ENCODE measurements at regions not wholly inside any gene's neighbourhood (a gene's known extent, or its start where the extent isn't known, plus 50 kb on each side); places are given as distances from the start of the nearest gene placed in this dataset.
A peak's percentile ranks its signal among the peaks of the same experiment; 100 is the strongest.

DNA sequence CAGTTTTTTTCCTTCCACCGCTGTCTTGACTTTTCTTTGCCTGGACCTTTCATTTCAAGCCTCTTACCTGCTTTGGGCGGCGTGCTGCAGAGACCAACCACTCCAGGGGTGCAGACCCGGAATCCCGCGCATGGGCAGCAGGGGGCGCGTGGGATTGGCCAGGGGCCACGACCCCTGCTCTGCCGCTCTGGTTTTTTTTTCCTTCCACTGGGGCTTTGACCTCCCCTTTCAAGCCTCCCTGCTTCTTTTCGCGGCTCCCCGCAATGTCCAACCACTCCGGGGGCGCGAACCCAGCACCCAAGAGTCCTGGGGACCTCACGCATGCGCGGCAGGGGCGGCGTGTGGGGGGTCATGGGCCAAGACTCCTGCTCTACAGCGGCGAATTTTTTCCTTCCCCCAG is 325.1 kb downstream of the ALG10 start:
- TF ChIP-seq, protein P1, sequence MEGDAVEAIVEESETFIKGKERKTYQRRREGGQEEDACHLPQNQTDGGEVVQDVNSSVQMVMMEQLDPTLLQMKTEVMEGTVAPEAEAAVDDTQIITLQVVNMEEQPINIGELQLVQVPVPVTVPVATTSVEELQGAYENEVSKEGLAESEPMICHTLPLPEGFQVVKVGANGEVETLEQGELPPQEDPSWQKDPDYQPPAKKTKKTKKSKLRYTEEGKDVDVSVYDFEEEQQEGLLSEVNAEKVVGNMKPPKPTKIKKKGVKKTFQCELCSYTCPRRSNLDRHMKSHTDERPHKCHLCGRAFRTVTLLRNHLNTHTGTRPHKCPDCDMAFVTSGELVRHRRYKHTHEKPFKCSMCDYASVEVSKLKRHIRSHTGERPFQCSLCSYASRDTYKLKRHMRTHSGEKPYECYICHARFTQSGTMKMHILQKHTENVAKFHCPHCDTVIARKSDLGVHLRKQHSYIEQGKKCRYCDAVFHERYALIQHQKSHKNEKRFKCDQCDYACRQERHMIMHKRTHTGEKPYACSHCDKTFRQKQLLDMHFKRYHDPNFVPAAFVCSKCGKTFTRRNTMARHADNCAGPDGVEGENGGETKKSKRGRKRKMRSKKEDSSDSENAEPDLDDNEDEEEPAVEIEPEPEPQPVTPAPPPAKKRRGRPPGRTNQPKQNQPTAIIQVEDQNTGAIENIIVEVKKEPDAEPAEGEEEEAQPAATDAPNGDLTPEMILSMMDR (IDR thresholded peaks at IDR 0.05; ENCODE audit: poor library complexity, severe bottlenecking), result peak; percentile 11
- Histone ChIP-seq H3K36me3 (ENCODE audit: low read depth) (no peaks in the 10 kb centered on the region), H3K9me3 (ENCODE audit: severe bottlenecking) (no peaks in the 10 kb centered on the region), H3K27me3 (ENCODE audit: insufficient read depth, poor library complexity, severe bottlenecking) (no peaks in the 10 kb centered on the region), H3K4me3 (ENCODE audit: severe bottlenecking) (no peak overlapping the region), H3K4me1 (ENCODE audit: insufficient read depth, poor library complexity, severe bottlenecking) (no peaks in the 10 kb centered on the region), H3K27ac (ENCODE audit: poor library complexity, severe bottlenecking) (no peak overlapping the region)
- peak; percentile 44; the same call in 1 of the 3 replicates for ATAC-seq (ENCODE audit: low read depth)
- no peak for DNase-seq (ENCODE audit: low spot score)

DNA sequence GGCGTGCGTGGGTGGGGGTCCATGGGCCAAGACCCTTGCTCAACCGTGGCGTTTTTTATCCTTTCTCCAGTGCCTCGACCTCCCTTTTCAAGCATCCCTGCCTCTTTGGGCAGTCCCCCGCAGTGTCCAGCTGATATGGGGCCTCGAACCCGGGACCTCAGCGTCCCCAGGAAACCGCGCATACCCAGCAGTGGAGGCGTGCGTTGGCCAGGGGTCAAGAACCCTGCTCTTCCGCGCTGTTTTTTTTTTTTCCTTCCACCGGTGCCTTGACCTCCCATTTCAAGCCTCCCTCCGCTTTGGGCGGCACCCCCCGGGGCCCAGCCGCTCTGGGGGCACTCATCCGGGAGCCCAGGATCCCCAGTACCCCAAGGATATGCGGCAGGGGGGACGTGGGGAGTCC is 325.8 kb downstream of the ALG10 start:
- Histone ChIP-seq H3K4me3 (ENCODE audit: severe bottlenecking) (no peak overlapping the region), H3K36me3 (ENCODE audit: low read depth) (no peaks in the 10 kb centered on the region), H3K4me1 (ENCODE audit: insufficient read depth, poor library complexity, severe bottlenecking) (no peaks in the 10 kb centered on the region), H3K27me3 (ENCODE audit: insufficient read depth, poor library complexity, severe bottlenecking) (no peaks in the 10 kb centered on the region), H3K27ac (ENCODE audit: poor library complexity, severe bottlenecking) (no peak overlapping the region), H3K9me3 (ENCODE audit: severe bottlenecking) (no peaks in the 10 kb centered on the region)
- no peak for ATAC-seq (ENCODE audit: low read depth)
- TF ChIP-seq, protein P1 (IDR thresholded peaks at IDR 0.05; ENCODE audit: poor library complexity, severe bottlenecking), result no peak
- DNase-seq (ENCODE audit: low spot score), result no peak

DNA sequence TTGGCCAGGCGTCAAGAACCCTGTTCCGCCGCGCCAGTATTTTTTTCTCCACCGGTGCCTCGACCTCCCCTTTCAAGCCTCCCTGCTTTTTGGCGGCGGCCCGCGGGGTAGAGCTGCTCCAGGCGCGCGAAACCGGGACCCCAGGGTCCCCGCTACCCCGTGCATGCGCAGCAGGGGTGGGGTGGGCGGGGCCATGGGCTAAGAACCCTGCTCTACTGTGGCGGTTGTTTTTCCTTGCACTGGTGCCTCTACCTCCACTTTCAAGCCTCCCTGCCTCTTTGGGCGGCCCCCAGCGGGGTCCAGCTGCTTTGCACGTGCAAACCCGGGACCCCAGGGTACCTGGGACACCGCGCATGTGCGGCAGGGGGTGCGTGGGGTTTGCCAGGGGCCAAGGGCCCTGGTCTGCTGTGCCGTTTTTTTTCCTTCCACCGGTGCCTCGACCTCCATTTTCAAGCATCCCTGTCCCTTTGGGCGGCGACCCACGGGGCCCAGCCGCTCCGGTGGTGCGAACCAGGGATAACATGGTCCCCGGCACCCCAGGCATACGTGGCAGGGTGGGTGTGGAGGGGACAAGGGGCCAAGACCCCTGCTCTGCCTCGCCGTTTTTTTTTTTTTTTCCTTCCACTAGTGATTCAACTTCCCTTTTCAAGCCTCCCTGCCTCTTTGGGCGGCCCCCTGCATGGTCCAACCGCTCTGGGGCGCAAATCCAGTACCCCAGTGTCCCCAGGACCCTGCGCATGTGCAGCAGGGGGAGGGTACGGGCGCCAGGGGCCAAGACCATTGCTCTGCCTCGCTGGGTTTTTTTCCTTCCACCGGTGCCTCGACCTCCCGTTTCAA is 326.8 kb downstream of the ALG10 start:
- TF ChIP-seq, protein P1 (IDR thresholded peaks at IDR 0.05; ENCODE audit: poor library complexity, severe bottlenecking), result no peak
- Histone ChIP-seq H3K27ac (ENCODE audit: poor library complexity, severe bottlenecking) (no peak overlapping the region), H3K4me3 (ENCODE audit: severe bottlenecking) (no peak overlapping the region), H3K27me3 (ENCODE audit: insufficient read depth, poor library complexity, severe bottlenecking) (no peaks in the 10 kb centered on the region), H3K9me3 (ENCODE audit: severe bottlenecking) (no peaks in the 10 kb centered on the region), H3K4me1 (ENCODE audit: insufficient read depth, poor library complexity, severe bottlenecking) (no peaks in the 10 kb centered on the region), H3K36me3 (ENCODE audit: low read depth) (no peaks in the 10 kb centered on the region)
- ATAC-seq (ENCODE audit: low read depth) (no peak), DNase-seq (ENCODE audit: low spot score) (no peak)

DNA sequence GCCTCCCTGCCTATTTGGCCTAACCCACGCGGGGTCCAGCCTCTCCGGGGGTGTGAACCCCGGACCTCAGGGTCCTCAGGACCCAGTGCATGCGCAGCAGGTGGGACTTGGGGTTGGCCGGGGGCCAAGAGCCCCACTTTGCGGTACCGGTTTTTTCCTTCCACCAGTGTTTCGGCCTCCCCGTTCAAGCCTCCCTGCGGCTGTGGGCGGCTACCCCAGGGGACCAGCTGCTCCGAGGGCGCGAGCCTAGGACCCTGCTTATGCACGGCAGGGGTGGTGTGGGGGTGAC is 327.3 kb downstream of the ALG10 start:
- Histone ChIP-seq H3K27me3 (ENCODE audit: insufficient read depth, poor library complexity, severe bottlenecking) (no peaks in the 10 kb centered on the region), H3K9me3 (ENCODE audit: severe bottlenecking) (no peaks in the 10 kb centered on the region), H3K4me1 (ENCODE audit: insufficient read depth, poor library complexity, severe bottlenecking) (no peaks in the 10 kb centered on the region), H3K36me3 (ENCODE audit: low read depth) (no peaks in the 10 kb centered on the region), H3K4me3 (ENCODE audit: severe bottlenecking) (no peak overlapping the region), H3K27ac (ENCODE audit: poor library complexity, severe bottlenecking) (no peak overlapping the region)
- DNase-seq (ENCODE audit: low spot score), result no peak
- TF ChIP-seq, protein P1 (IDR thresholded peaks at IDR 0.05; ENCODE audit: poor library complexity, severe bottlenecking), result no peak
- no peak for ATAC-seq (ENCODE audit: low read depth)

Measured in RWPE2 (cell line).